ENCODE measurements at regions not wholly inside any gene's neighbourhood (a gene's known extent, or its start where the extent isn't known, plus 50 kb on each side); places are given as distances from the start of the nearest gene placed in this dataset.

GRCh38 chr13:64347664-64348063, 2882.5 kb downstream of the PCDH9 start:
- TF ChIP-seq MTA2 (IDR thresholded peaks at IDR 0.05; ENCODE audit: low read depth), result no peak
- TF ChIP-seq ZNF622 (IDR thresholded peaks at IDR 0.05), result no peak
- TF ChIP-seq ELK1 (IDR thresholded peaks at IDR 0.05; ENCODE audit: low read depth, low read length), result no peak
- no peak for TF ChIP-seq POLR2A (IDR thresholded peaks at IDR 0.05; ENCODE audit: low read depth, low read length)
